ENCODE measurements at regions not wholly inside any gene's neighbourhood (a gene's known extent, or its start where the extent isn't known, plus 50 kb on each side); places are given as distances from the start of the nearest gene placed in this dataset.

DNA sequence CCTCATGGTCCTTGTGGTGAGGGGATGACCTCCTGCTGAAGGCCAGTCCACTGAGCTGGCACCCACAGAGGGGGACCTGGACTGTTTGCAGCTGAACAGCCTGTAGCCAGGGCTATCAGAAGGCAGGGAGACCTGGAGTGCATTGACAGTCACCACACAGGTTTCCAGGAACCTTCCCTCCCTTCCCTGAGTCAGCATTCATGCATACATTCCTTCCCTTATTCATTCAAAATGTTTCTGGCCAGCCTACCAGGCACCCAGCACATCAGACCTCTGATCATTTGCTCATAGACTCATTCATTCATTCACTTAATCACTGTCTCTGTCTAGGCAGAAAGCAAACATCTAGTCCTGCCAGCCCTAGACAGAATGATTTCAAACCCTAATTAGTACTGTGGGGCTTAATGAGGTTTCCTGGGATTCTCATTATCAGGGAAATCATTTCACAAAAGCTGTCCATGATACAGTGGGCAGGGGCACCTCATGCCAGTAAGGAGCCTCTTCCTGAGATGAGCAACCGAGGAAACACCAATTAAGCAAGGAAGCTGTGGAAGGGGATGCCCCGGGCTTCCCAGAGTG is 110.1 kb upstream of the PPP1R26 start:
- POLR2A ChIA-PET = no interaction called here
- H3K4me1 Mint-ChIP-seq = no peaks in the 10 kb centered on the region
- H3K36me3 Mint-ChIP-seq = no peaks in the 10 kb centered on the region
- CTCF ChIA-PET = no interaction called here
- Histone ChIP-seq H3K27ac (ENCODE audit: low read depth, low read length) (no peak overlapping the region), H3K4me1 (ENCODE audit: insufficient read depth, low read length) (no peaks in the 10 kb centered on the region), H3K4me3 (ENCODE audit: low read length) (no peak overlapping the region), H3K9me3 (ENCODE audit: low read length) (no peaks in the 10 kb centered on the region), H3K36me3 (ENCODE audit: insufficient read depth, low read length) (no peaks in the 10 kb centered on the region), H3K27me3 (ENCODE audit: insufficient read depth, low read length, poor library complexity, severe bottlenecking) (no peaks in the 10 kb centered on the region)
- no peak overlapping the region for H3K27ac Mint-ChIP-seq
- H3K4me3 Mint-ChIP-seq = no peak overlapping the region
- H3K27me3 Mint-ChIP-seq = no peaks in the 10 kb centered on the region
- no peak for DNase-seq
- H3K9me3 Mint-ChIP-seq = no peaks in the 10 kb centered on the region

- Histone ChIP-seq H3K27ac (ENCODE audit: low read depth, low read length) (no peak overlapping the region), H3K36me3 (ENCODE audit: insufficient read depth, low read length) (no peaks in the 10 kb centered on the region), H3K4me3 (ENCODE audit: low read length) (no peak overlapping the region), H3K4me1 (ENCODE audit: insufficient read depth, low read length) (no peaks in the 10 kb centered on the region), H3K9me3 (ENCODE audit: low read length) (no peaks in the 10 kb centered on the region), H3K27me3 (ENCODE audit: insufficient read depth, low read length, poor library complexity, severe bottlenecking) (no peaks in the 10 kb centered on the region)
- H3K36me3 Mint-ChIP-seq = no peaks in the 10 kb centered on the region
- ChIA-PET POLR2A (no interaction called here), CTCF (no interaction called here)
- no peak overlapping the region for H3K27ac Mint-ChIP-seq
- no peak for DNase-seq
- no peak overlapping the region for H3K4me3 Mint-ChIP-seq
- peaks cover under 1 to 4% of the 10 kb centered on the region in 2 donors for H3K27me3 Mint-ChIP-seq
- H3K4me1 Mint-ChIP-seq = no peaks in the 10 kb centered on the region
- no peaks in the 10 kb centered on the region for H3K9me3 Mint-ChIP-seq
Measured at GRCh38 chr9:135370411-135371375, 108.9 kb upstream of the PPP1R26 start.

GRCh38 chr9:135371535-135371934 is 108.0 kb upstream of the PPP1R26 start:
- no peak overlapping the region for H3K4me3 ChIP-seq (ENCODE audit: low read length)
- H3K4me3 Mint-ChIP-seq = no peak overlapping the region
- POLR2A ChIA-PET = no interaction called here
- H3K4me1 ChIP-seq (ENCODE audit: insufficient read depth, low read length) = no peaks in the 10 kb centered on the region
- no peaks in the 10 kb centered on the region for H3K36me3 ChIP-seq (ENCODE audit: insufficient read depth, low read length)
- no peaks in the 10 kb centered on the region for H3K36me3 Mint-ChIP-seq
- H3K9me3 ChIP-seq (ENCODE audit: low read length) = no peaks in the 10 kb centered on the region
- H3K27ac ChIP-seq (ENCODE audit: low read depth, low read length) = no peak overlapping the region
- peaks cover 2 to 4% of the 10 kb centered on the region in 2 donors for H3K27me3 Mint-ChIP-seq
- CTCF ChIA-PET = no interaction called here
- no peaks in the 10 kb centered on the region for H3K27me3 ChIP-seq (ENCODE audit: insufficient read depth, low read length, poor library complexity, severe bottlenecking)
- H3K9me3 Mint-ChIP-seq = no peaks in the 10 kb centered on the region
- H3K4me1 Mint-ChIP-seq = no peaks in the 10 kb centered on the region
- no peak for DNase-seq
- no peak overlapping the region for H3K27ac Mint-ChIP-seq

GRCh38 chr9:135372036-135372435 is 107.5 kb upstream of the PPP1R26 start:
- H3K27ac Mint-ChIP-seq = no peak overlapping the region
- ChIA-PET POLR2A (no interaction called here), CTCF (no interaction called here)
- peaks cover 2 to 4% of the 10 kb centered on the region in 2 donors for H3K27me3 Mint-ChIP-seq
- no peak overlapping the region for H3K4me3 Mint-ChIP-seq
- Histone ChIP-seq H3K36me3 (ENCODE audit: insufficient read depth, low read length) (no peaks in the 10 kb centered on the region), H3K4me3 (ENCODE audit: low read length) (no peak overlapping the region), H3K27ac (ENCODE audit: low read depth, low read length) (no peak overlapping the region), H3K9me3 (ENCODE audit: low read length) (no peaks in the 10 kb centered on the region), H3K4me1 (ENCODE audit: insufficient read depth, low read length) (no peaks in the 10 kb centered on the region), H3K27me3 (ENCODE audit: insufficient read depth, low read length, poor library complexity, severe bottlenecking) (no peaks in the 10 kb centered on the region)
- no peak for DNase-seq
- H3K9me3 Mint-ChIP-seq = no peaks in the 10 kb centered on the region
- H3K36me3 Mint-ChIP-seq = no peaks in the 10 kb centered on the region
- H3K4me1 Mint-ChIP-seq = no peaks in the 10 kb centered on the region

DNA sequence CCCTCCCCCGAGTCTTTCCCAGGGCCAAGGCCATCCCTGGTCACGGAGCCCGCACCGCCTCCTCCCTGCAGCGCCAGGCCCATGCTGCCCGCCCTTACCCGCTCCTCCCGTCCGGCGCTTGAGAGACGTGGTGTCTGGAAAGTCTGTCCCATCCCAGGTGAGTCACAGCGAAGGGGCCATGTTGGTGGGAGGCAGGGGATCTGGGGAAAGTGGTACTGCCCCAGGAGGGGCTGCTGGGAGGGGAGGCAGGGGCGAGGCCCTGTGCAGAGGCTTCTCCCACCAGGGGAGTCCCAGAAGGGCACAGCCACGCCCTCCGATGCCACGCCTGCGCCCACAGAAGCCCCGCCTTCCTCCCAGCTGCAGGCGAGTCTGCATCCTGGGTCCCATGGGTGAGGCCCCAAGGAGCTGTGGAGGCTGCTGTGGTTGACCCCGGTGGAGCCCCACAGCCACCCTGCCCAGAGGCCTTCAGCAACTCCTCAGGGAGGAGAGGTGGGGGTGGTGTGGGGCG is 107.0 kb upstream of the PPP1R26 start:
- Mint-ChIP-seq H3K27me3 (peaks cover 2 to 4% of the 10 kb centered on the region in 2 donors), H3K4me3 (no peak overlapping the region)
- H3K4me3 ChIP-seq (ENCODE audit: low read length) = no peak overlapping the region

DNA sequence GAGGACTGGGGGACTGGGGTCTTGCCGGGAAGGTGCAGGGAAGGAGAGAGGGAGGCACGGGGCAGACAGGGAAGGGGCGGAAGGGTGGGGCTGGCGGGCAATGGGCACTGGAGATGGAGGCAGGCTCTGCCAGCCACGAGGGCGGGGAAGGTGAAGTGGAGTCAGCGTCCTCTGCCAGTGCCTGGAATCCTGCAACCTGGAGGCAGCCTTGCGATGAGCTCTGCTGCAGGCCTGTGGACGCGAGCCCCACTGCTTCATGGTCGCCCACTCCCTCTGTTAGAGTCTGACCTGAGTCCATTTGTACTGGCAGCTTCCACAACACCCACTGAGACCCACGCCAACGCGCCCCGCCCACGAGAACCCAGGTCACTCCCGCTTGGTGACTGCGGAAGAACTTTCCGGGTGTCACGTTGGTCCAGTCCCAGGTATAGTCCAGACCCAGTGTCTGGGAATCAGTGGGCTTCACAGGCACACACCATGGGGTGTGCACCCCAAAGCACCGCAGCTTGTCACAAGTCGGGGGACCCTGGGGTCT is 106.4 kb upstream of the PPP1R26 start:
- Histone ChIP-seq H3K27me3 (ENCODE audit: insufficient read depth, low read length, poor library complexity, severe bottlenecking) (no peaks in the 10 kb centered on the region), H3K4me1 (ENCODE audit: insufficient read depth, low read length) (no peaks in the 10 kb centered on the region), H3K9me3 (ENCODE audit: low read length) (no peaks in the 10 kb centered on the region), H3K36me3 (ENCODE audit: insufficient read depth, low read length) (no peaks in the 10 kb centered on the region), H3K4me3 (ENCODE audit: low read length) (no peak overlapping the region), H3K27ac (ENCODE audit: low read depth, low read length) (no peak overlapping the region)
- ChIA-PET POLR2A (no interaction called here), CTCF (no interaction called here)
- no peaks in the 10 kb centered on the region for H3K36me3 Mint-ChIP-seq
- peaks cover 2 to 4% of the 10 kb centered on the region in 2 donors for H3K27me3 Mint-ChIP-seq
- no peaks in the 10 kb centered on the region for H3K4me1 Mint-ChIP-seq
- no peaks in the 10 kb centered on the region for H3K9me3 Mint-ChIP-seq
- DNase-seq = no peak
- H3K27ac Mint-ChIP-seq = no peak overlapping the region
- no peak overlapping the region for H3K4me3 Mint-ChIP-seq

More for the DNA sequence above, 107.0 kb upstream of the PPP1R26 start:
- no peak for DNase-seq
- no peaks in the 10 kb centered on the region for H3K36me3 Mint-ChIP-seq
- ChIA-PET CTCF (no interaction called here), POLR2A (no interaction called here)
- H3K9me3 ChIP-seq (ENCODE audit: low read length) = no peaks in the 10 kb centered on the region
- H3K4me1 Mint-ChIP-seq = no peaks in the 10 kb centered on the region
- no peak overlapping the region for H3K27ac ChIP-seq (ENCODE audit: low read depth, low read length)
- H3K4me1 ChIP-seq (ENCODE audit: insufficient read depth, low read length) = no peaks in the 10 kb centered on the region
- H3K36me3 ChIP-seq (ENCODE audit: insufficient read depth, low read length) = no peaks in the 10 kb centered on the region
- H3K27me3 ChIP-seq (ENCODE audit: insufficient read depth, low read length, poor library complexity, severe bottlenecking) = no peaks in the 10 kb centered on the region
- H3K27ac Mint-ChIP-seq = no peak overlapping the region
- no peaks in the 10 kb centered on the region for H3K9me3 Mint-ChIP-seq

GRCh38 chr9:135373820-135374219 is 105.8 kb upstream of the PPP1R26 start:
- Histone ChIP-seq H3K4me3 (ENCODE audit: low read length) (no peak overlapping the region), H3K9me3 (ENCODE audit: low read length) (no peaks in the 10 kb centered on the region), H3K27ac (ENCODE audit: low read depth, low read length) (no peak overlapping the region), H3K27me3 (ENCODE audit: insufficient read depth, low read length, poor library complexity, severe bottlenecking) (no peaks in the 10 kb centered on the region), H3K4me1 (ENCODE audit: insufficient read depth, low read length) (no peaks in the 10 kb centered on the region), H3K36me3 (ENCODE audit: insufficient read depth, low read length) (no peaks in the 10 kb centered on the region)
- Mint-ChIP-seq H3K9me3 (no peaks in the 10 kb centered on the region), H3K4me1 (no peaks in the 10 kb centered on the region), H3K4me3 (no peak overlapping the region), H3K27ac (no peak overlapping the region), H3K36me3 (no peaks in the 10 kb centered on the region), H3K27me3 (peaks cover 2 to 4% of the 10 kb centered on the region in 2 donors)
- POLR2A ChIA-PET = no interaction called here
- DNase-seq = no peak
- CTCF ChIA-PET = no interaction called here

- ChIA-PET POLR2A (no interaction called here), CTCF (no interaction called here)
- peaks cover 2 to 4% of the 10 kb centered on the region in 2 donors for H3K27me3 Mint-ChIP-seq
- Histone ChIP-seq H3K4me3 (ENCODE audit: low read length) (no peak overlapping the region), H3K36me3 (ENCODE audit: insufficient read depth, low read length) (no peaks in the 10 kb centered on the region), H3K9me3 (ENCODE audit: low read length) (no peaks in the 10 kb centered on the region), H3K27ac (ENCODE audit: low read depth, low read length) (no peak overlapping the region), H3K4me1 (ENCODE audit: insufficient read depth, low read length) (no peaks in the 10 kb centered on the region), H3K27me3 (ENCODE audit: insufficient read depth, low read length, poor library complexity, severe bottlenecking) (no peaks in the 10 kb centered on the region)
- H3K27ac Mint-ChIP-seq = no peak overlapping the region
- no peaks in the 10 kb centered on the region for H3K36me3 Mint-ChIP-seq
- no peaks in the 10 kb centered on the region for H3K9me3 Mint-ChIP-seq
- H3K4me3 Mint-ChIP-seq = no peak overlapping the region
- DNase-seq = no peak
- no peaks in the 10 kb centered on the region for H3K4me1 Mint-ChIP-seq
Measured at GRCh38 chr9:135374591-135374990, 105.0 kb upstream of the PPP1R26 start.
